ENCODE measurements at regions not wholly inside any gene's neighbourhood (a gene's known extent, or its start where the extent isn't known, plus 50 kb on each side); places are given as distances from the start of the nearest gene placed in this dataset.

DNA sequence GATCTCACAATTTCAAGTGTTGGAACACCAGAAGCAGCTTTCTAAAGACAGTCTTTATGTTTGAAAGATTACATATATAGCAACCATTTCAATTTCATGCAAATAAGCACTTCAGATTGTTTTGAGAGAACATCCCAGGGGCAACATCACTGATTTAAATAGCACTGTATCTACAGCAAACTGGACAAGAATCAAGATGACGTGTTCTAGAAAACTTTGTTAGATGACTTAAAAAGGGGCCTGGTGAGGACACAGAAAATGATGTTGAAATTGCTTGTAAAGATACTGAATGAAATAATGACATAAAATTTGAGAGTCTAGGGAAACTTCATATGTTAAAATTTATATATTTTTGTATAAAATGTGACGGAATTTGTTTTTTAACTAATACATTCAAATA lies 277.1 kb downstream of the KLF12 start:
- TF ChIP-seq POLR2AphosphoS5 (IDR thresholded peaks at IDR 0.05), result no peak
- TF ChIP-seq, protein P1, sequence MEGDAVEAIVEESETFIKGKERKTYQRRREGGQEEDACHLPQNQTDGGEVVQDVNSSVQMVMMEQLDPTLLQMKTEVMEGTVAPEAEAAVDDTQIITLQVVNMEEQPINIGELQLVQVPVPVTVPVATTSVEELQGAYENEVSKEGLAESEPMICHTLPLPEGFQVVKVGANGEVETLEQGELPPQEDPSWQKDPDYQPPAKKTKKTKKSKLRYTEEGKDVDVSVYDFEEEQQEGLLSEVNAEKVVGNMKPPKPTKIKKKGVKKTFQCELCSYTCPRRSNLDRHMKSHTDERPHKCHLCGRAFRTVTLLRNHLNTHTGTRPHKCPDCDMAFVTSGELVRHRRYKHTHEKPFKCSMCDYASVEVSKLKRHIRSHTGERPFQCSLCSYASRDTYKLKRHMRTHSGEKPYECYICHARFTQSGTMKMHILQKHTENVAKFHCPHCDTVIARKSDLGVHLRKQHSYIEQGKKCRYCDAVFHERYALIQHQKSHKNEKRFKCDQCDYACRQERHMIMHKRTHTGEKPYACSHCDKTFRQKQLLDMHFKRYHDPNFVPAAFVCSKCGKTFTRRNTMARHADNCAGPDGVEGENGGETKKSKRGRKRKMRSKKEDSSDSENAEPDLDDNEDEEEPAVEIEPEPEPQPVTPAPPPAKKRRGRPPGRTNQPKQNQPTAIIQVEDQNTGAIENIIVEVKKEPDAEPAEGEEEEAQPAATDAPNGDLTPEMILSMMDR (IDR thresholded peaks at IDR 0.05), result no peak

Measured in esophagus muscularis mucosa (tissue), 3 donors.